ENCODE measurements at regions not wholly inside any gene's neighbourhood (a gene's known extent, or its start where the extent isn't known, plus 50 kb on each side); places are given as distances from the start of the nearest gene placed in this dataset.

DNA sequence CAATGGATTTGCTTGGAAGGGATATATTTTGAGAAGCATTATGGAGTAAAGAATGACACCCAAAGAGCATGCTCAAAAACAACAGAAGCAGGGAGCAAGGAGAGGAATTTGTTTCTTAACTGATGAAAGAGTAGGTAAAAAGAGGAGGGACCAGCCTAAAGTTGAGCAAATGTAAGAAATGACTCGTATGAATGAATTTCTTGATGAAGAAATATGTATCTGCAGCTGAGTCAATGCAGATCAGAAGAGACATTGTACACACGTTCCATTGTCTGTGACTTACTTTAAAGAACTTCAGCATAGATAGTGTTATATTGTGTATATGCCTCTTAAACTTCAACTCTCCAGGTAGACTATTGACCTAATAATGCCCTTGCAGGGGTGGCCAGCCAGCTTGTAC is 112.7 kb upstream of the NREP start:
- Histone ChIP-seq H3K4me1 (no peaks in the 10 kb centered on the region), H3K4me3 (no peak overlapping the region), H3K27ac (no peak overlapping the region), H3K9me3 (no peaks in the 10 kb centered on the region), H3K27me3 (no peaks in the 10 kb centered on the region), H3K36me3 (no peaks in the 10 kb centered on the region)
- WGBS, 2 donors: 37 to 57% methylated on average over 2 of the region's 2 CpGs
- intact Hi-C loops (cut with DNase I): no loop called here
- TF ChIP-seq, protein P1, sequence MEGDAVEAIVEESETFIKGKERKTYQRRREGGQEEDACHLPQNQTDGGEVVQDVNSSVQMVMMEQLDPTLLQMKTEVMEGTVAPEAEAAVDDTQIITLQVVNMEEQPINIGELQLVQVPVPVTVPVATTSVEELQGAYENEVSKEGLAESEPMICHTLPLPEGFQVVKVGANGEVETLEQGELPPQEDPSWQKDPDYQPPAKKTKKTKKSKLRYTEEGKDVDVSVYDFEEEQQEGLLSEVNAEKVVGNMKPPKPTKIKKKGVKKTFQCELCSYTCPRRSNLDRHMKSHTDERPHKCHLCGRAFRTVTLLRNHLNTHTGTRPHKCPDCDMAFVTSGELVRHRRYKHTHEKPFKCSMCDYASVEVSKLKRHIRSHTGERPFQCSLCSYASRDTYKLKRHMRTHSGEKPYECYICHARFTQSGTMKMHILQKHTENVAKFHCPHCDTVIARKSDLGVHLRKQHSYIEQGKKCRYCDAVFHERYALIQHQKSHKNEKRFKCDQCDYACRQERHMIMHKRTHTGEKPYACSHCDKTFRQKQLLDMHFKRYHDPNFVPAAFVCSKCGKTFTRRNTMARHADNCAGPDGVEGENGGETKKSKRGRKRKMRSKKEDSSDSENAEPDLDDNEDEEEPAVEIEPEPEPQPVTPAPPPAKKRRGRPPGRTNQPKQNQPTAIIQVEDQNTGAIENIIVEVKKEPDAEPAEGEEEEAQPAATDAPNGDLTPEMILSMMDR (IDR thresholded peaks at IDR 0.05): no peak
- no peak for TF ChIP-seq POLR2A (IDR thresholded peaks at IDR 0.05)
- DNase-seq: no peak

DNA sequence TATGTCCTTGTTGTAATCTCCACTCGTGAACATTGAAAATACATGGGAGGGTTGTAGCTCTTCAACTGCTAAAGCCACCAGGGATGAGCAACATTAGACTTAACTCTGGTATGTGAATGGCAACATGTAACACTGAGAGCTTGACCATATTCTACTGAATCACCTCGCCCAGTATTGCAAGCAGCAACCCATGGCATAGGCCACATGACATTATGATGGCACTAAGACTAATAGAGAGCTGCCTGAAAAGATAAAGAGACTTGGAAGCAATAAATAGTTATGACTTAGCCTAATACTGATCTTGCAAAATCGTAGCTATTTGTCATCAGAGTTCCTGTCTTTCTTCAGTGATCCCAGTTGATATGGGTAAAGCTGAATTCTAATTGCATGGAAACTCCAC is 108.4 kb upstream of the NREP start:
- TF ChIP-seq POLR2A (IDR thresholded peaks at IDR 0.05): no peak
- TF ChIP-seq, protein P1 (IDR thresholded peaks at IDR 0.05): no peak
- Histone ChIP-seq H3K4me3 (no peak overlapping the region), H3K27me3 (no peaks in the 10 kb centered on the region), H3K36me3 (no peaks in the 10 kb centered on the region), H3K27ac (no peak overlapping the region), H3K4me1 (no peaks in the 10 kb centered on the region), H3K9me3 (no peaks in the 10 kb centered on the region)
- 74 to 75% methylated on average over 3 of the region's 3 CpGs for WGBS, 2 donors
- no peak for DNase-seq
- intact Hi-C loops (cut with DNase I): no loop called here

DNA sequence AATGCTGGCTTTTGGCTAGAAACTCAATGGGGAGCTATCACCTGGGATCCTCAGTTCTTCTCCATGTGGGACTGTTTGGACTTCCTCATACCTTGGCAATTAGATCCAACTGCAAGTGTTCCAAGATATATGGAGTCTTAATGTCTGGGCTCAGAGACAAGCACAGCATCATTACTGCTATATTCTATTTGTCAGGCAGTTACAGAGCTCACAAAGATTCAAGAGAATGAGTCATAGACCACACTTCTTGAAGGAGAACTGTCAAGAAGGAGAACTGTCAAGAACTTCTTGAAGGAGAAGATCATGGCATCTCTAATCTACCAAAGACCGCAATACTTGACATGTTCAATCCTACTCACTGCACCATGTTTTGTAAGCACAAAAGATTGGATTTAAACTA is 106.8 kb upstream of the NREP start:
- no peaks in the 10 kb centered on the region for H3K4me1 ChIP-seq
- no peaks in the 10 kb centered on the region for H3K36me3 ChIP-seq
- DNase-seq: no peak
- intact Hi-C loops (cut with DNase I): no loop called here
- TF ChIP-seq, protein P1 (IDR thresholded peaks at IDR 0.05): no peak
- TF ChIP-seq POLR2A (IDR thresholded peaks at IDR 0.05): no peak
- WGBS, 2 donors: 94% methylated on average over 1 of the region's 1 CpG
- no peaks in the 10 kb centered on the region for H3K27me3 ChIP-seq
- H3K4me3 ChIP-seq: no peak overlapping the region
- no peak overlapping the region for H3K27ac ChIP-seq
- no peaks in the 10 kb centered on the region for H3K9me3 ChIP-seq

DNA sequence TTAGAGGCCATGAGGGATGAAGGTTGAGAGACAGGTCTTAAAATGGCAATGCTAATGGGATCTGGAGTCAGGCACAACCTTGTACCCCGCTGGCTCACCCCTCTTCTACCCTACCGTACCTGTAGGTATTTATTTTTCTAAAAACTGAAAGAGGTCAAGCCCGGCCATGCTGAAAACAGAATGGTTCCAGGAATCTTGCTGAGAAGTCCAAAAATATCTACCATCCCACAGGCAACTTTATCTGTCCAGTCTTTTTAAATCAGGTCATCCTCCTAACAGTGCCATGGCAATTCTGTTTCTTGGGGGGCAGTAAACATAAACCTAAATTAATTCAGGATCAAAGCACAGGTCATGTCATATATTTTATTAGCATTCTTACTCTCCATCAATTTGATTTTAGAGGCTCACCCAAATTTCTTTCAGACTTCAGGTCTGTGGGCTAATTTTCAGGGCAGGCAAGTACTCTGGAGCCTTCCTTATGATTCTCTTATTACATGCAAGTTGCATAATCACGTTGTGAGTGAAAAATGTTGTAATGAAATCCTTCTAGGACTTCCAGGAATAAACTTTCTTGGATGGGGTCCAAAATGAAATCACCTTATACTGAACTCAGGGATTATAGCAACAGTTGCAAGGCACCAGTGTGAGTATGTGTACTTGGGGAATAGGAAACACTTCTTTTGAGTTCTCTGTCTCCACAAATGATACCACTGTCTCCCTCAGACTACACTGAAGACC is 102.7 kb upstream of the NREP start:
- H3K9me3 ChIP-seq: no peaks in the 10 kb centered on the region
- H3K27me3 ChIP-seq: no peaks in the 10 kb centered on the region
- H3K4me1 ChIP-seq: no peaks in the 10 kb centered on the region
- H3K4me3 ChIP-seq: no peak overlapping the region
- WGBS, 2 donors: 63 to 64% methylated on average over 4 of the region's 4 CpGs
- no peak for TF ChIP-seq POLR2A (IDR thresholded peaks at IDR 0.05)
- TF ChIP-seq, protein P1 (IDR thresholded peaks at IDR 0.05): no peak
- no peak overlapping the region for H3K27ac ChIP-seq
- H3K36me3 ChIP-seq: no peaks in the 10 kb centered on the region
- intact Hi-C loops (cut with DNase I): no loop called here
- DNase-seq: no peak

DNA sequence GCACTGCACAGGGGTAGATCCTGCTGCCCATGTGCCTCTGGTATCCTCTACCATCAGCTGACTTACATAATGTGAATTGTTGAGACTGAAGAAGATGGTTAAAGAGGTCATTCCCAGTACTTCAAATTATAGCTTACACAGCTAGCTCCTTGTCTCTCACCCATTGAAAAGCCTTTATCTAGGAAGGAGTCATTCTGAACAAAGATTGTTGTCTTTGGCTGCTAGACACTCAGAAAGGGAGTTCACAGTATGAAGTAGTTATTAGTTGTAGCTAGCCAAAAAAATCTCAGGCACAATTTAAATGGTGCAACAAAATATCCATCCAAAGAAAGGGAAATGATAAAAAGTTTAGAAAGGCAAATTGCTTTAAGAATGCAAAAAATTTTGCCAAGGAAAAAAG is 102.0 kb upstream of the NREP start:
- no peak for TF ChIP-seq POLR2A (IDR thresholded peaks at IDR 0.05)
- TF ChIP-seq, protein P1 (IDR thresholded peaks at IDR 0.05): no peak
- no peak overlapping the region for H3K27ac ChIP-seq
- H3K36me3 ChIP-seq: no peaks in the 10 kb centered on the region
- no peak overlapping the region for H3K4me3 ChIP-seq
- DNase-seq: no peak
- H3K4me1 ChIP-seq: no peaks in the 10 kb centered on the region
- no peaks in the 10 kb centered on the region for H3K27me3 ChIP-seq
- H3K9me3 ChIP-seq: no peaks in the 10 kb centered on the region
- intact Hi-C loops (cut with DNase I): no loop called here

All from esophagus squamous epithelium (tissue), 5 donors.